ENCODE measurements at regions not wholly inside any gene's neighbourhood (a gene's known extent, or its start where the extent isn't known, plus 50 kb on each side); places are given as distances from the start of the nearest gene placed in this dataset.
A peak's percentile ranks its signal among the peaks of the same experiment; 100 is the strongest.
"Not testable (repeated sequence)": the region's sequence is repeated elsewhere in the genome, so short reads cannot be mapped to it uniquely, and the experiment has no call there.

DNA sequence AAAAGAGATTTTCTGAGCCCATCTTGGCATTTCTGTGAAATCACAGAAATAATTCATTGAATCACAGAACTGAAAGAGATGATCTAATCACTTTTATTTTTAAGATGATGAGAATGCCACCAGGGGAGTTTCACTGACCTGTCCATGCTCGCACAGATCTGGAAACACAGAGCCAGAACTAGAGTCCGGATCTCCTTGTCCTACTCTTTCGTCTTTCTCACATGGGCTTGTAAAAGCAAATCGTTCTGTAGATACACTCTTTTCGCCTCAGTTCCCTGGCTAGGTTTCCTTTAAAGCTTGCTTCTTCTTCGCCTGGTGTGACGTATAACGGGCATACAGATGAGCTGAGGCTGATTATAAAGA lies 122.5 kb upstream of the SPRED1 start:
- TF ChIP-seq, protein P1, sequence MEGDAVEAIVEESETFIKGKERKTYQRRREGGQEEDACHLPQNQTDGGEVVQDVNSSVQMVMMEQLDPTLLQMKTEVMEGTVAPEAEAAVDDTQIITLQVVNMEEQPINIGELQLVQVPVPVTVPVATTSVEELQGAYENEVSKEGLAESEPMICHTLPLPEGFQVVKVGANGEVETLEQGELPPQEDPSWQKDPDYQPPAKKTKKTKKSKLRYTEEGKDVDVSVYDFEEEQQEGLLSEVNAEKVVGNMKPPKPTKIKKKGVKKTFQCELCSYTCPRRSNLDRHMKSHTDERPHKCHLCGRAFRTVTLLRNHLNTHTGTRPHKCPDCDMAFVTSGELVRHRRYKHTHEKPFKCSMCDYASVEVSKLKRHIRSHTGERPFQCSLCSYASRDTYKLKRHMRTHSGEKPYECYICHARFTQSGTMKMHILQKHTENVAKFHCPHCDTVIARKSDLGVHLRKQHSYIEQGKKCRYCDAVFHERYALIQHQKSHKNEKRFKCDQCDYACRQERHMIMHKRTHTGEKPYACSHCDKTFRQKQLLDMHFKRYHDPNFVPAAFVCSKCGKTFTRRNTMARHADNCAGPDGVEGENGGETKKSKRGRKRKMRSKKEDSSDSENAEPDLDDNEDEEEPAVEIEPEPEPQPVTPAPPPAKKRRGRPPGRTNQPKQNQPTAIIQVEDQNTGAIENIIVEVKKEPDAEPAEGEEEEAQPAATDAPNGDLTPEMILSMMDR (IDR thresholded peaks at IDR 0.05): no peak
- Histone ChIP-seq H3K36me3 (no peaks in the 10 kb centered on the region), H3K4me1 (peaks cover 0 to 4% (median 0%) of the 10 kb centered on the region in 3 donors), H3K4me3 (no peak overlapping the region), H3K27me3 (no peaks in the 10 kb centered on the region), H3K27ac (peak overlapping the region in 2 of 4 donors; percentile 10 to 14), H3K9me3 (no peaks in the 10 kb centered on the region)
- FAIRE-seq (no peak), ATAC-seq (peak in 2 of 4 donors; percentile 19 to 26), DNase-seq (no peak)
- intact Hi-C loops (cut with DNase I): no loop called here
- 72 to 74% methylated on average over 8 of the region's 8 CpGs for WGBS, 2 donors

DNA sequence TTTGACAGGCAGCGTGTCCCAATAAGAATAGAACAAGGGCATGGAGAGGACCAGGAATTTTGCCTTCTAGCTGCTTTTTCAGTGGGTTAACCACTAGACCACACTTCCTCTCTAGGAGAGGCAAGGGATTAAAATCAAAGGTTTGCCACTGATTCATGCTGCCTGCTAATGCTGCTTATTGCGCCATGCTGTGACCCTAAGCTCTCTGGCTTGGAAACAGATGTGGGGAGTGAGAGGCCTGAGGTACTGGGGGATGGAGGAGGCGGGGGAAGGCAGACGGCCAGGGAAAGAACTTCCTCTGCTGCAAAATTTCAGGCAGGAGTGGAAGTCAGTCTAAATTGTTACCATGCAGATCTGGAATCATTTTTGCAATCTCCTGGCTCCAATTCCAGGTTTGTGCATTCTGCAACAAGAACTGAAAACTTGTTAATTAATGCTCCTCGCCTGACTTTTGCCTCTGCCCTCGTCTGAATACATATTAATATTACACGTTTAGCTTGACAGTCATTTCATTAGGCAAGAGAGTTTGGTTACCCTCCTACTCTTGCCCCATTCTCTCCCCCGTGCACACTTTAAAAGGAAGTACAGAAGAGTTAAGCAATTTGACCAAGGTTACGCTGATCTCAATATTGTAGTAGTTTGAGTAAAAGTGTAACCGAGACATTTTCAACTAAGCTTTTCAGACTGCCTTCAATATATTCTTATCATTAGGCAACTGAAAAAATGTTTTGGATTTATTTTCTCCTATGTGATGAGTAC lies 121.7 kb upstream of the SPRED1 start:
- WGBS, 2 donors: 34 to 43% methylated on average over 9 to 10 of the region's 10 CpGs
- peak in 3 of 4 donors; percentile 71 to 77 (median 72) for ATAC-seq
- peak in 4 of 6 donors; percentile 23 to 68 (median 28) for DNase-seq
- H3K27ac ChIP-seq: peak overlapping the region in 1 of 4 donors; percentile 14
- no peak for FAIRE-seq
- TF ChIP-seq, protein P1 (IDR thresholded peaks at IDR 0.05): no peak
- no peaks in the 10 kb centered on the region for H3K36me3 ChIP-seq
- no peaks in the 10 kb centered on the region for H3K27me3 ChIP-seq
- intact Hi-C loops (cut with DNase I): no loop called here
- H3K4me3 ChIP-seq: no peak overlapping the region
- no peaks in the 10 kb centered on the region for H3K9me3 ChIP-seq
- peaks cover 0 to 4% (median 0%) of the 10 kb centered on the region in 3 donors for H3K4me1 ChIP-seq

DNA sequence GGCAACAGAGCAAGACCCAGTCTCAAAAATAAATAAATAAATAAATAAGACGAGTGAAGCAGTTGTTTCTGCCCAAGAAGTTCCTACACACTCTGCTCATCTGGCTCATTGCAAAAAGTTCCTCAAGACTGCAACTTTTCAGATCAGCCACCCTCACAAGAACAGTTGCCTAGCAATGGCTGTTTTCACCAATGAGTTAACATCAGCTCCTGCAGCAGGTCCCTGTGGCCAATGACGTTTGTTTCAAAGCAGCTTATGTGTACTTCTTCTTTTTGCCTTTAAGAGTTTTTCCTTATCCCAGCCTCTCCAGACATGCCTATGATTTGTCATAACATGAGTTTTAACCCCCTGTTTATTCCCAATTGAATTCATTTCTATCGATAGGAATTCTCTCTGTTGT lies 118.4 kb upstream of the SPRED1 start:
- H3K36me3 ChIP-seq: no peaks in the 10 kb centered on the region
- FAIRE-seq (no peak), DNase-seq (peak in 1 of 6 donors; percentile 16), ATAC-seq (no peak)
- H3K4me1 ChIP-seq: no peaks in the 10 kb centered on the region
- WGBS, 2 donors: 33 to 36% methylated on average over 3 of the region's 3 CpGs
- H3K27ac ChIP-seq: no peak overlapping the region
- no peak overlapping the region for H3K4me3 ChIP-seq
- TF ChIP-seq, protein P1 (IDR thresholded peaks at IDR 0.05): no peak
- peaks cover 0 to 3% (median 0%) of the 10 kb centered on the region in 4 donors for H3K27me3 ChIP-seq
- H3K9me3 ChIP-seq: no peaks in the 10 kb centered on the region
- intact Hi-C loops (cut with DNase I): no loop called here

DNA sequence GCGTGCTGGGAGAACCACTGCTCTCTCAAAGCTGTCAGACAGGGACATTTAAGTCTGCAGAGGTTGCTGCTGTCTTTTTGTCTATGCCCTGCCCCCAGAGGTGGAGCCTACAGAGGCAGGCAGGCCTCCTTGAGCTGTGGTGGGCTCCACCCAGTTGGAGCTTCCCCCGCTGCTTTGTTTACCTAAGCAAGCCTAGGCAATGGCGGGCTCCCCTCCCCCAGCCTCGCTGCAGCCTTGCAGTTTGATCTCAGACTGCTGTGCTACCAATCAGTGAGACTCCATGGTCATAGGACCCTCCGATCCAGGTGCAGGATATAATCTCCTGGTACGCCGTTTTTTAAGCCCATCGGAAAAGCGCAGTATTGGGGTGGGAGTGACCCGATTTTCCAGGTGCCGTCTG lies 110.4 kb upstream of the SPRED1 start:
- H3K36me3 ChIP-seq; ATAC-seq; H3K4me1 ChIP-seq; FAIRE-seq; H3K27me3 ChIP-seq; H3K4me3 ChIP-seq; H3K9me3 ChIP-seq; H3K27ac ChIP-seq; intact Hi-C loops (cut with DNase I); DNase-seq: not testable (repeated sequence)
- 74 to 81% methylated on average over 11 of the region's 11 CpGs for WGBS, 2 donors

DNA sequence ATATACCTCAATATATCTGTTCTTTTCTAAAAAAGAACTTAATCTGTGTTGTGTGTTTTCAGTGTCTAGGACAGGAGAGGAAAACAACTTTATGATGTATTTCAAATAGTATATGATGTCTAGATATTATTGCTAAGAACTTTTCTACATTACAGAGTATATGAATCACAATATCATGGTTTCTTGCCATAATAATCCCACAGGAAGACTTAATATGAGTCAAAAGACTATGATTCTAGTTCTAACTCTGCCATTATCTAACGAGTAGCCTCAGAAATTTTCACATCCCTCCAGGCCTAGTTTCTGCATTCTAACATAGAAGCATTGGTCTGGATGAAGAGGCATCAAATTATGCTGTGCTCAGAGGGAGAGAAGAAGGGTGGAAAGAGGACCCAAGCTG lies 107.7 kb upstream of the SPRED1 start:
- Histone ChIP-seq H3K4me3 (no peak overlapping the region), H3K27me3 (no peaks in the 10 kb centered on the region), H3K9me3 (no peaks in the 10 kb centered on the region), H3K36me3 (no peaks in the 10 kb centered on the region), H3K27ac (no peak overlapping the region), H3K4me1 (no peaks in the 10 kb centered on the region)
- ATAC-seq (no peak), FAIRE-seq (peak; percentile 29), DNase-seq (no peak)
- intact Hi-C loops (cut with DNase I): no loop called here
- TF ChIP-seq, protein P1 (IDR thresholded peaks at IDR 0.05): no peak
- WGBS, 2 donors: 56 to 65% methylated on average over 1 of the region's 1 CpG

Data from pancreas (tissue), 10 donors.